Caco-2 (cell line): ENCODE measurements at regions not wholly inside any gene's neighbourhood (a gene's known extent, or its start where the extent isn't known, plus 50 kb on each side); places are given as distances from the start of the nearest gene placed in this dataset.
"Not testable (repeated sequence)": the region's sequence is repeated elsewhere in the genome, so short reads cannot be mapped to it uniquely, and the experiment has no call there.

Experiments
- BruUV-seq: library from RNA; stranded (reverse); fragments of 400-500 nt; replicated peaks from 2 replicates; lab custom pipeline; 2021; lab: Mats Ljungman, UMichigan
- CTCF ChIA-PET: fragments of 300-600 bp; sonication (Branson Sonifier 250); formaldehyde crosslinking; loops from one replicate; lab custom pipeline; 2022; ENCODE audit warnings: antibody characterized with exemption; lab: Charles Lee
- POLR2A ChIA-PET: fragments of 300-600 bp; sonication (Branson Sonifier 250); formaldehyde crosslinking; loops from one replicate; lab custom pipeline; 2022; ENCODE audit warnings: antibody characterized with exemption; lab: Charles Lee
- DNase-seq, 2 experiments: peaks; one replicate each; pipeline versions ENCODE4 v3.0.0 to v3.0.0-alpha.2; 2020 to 2022
- H3K27me3 ChIP-seq: replicated peaks from 2 replicates; pipeline ENCODE4 v1.6.0; 2011; ENCODE audit warnings: low read length; ENCODE audit not compliant: control insufficient read depth, insufficient read depth
- H3K36me3 ChIP-seq: 2 replicates; pipeline ENCODE4 v1.5.1; 2011; ENCODE audit warnings: low read length; ENCODE audit not compliant: control insufficient read depth, insufficient read depth
- H3K4me1 ChIP-seq: fragments of 250-450 bp; sonication (Bioruptor Pico); 2 replicates; pipeline ENCODE4 v1.5.1; 2020; ENCODE audit warnings: mild to moderate bottlenecking
- H3K4me3 ChIP-seq: 2 replicates; pipeline ENCODE4 v1.5.1; 2011; ENCODE audit warnings: low read depth, mild to moderate bottlenecking, control low read depth, low read length
- H3K9me3 ChIP-seq: fragments of 250-450 bp; sonication (Bioruptor Pico); 2 replicates; pipeline ENCODE4 v1.5.1; 2020; ENCODE audit warnings: mild to moderate bottlenecking, moderate library complexity
- H3K27ac Mint-ChIP-seq: one replicate; pipeline ENCODE4 v1.8.0; 2022; ENCODE audit warnings: mixed read lengths; ENCODE audit not compliant: unreplicated experiment
- H3K27me3 Mint-ChIP-seq: one replicate; pipeline ENCODE4 v1.8.0; 2022; ENCODE audit warnings: mixed read lengths; ENCODE audit not compliant: insufficient read depth, unreplicated experiment
- H3K36me3 Mint-ChIP-seq: one replicate; pipeline ENCODE4 v1.8.0; 2022; ENCODE audit warnings: mild to moderate bottlenecking, mixed read lengths; ENCODE audit not compliant: insufficient read depth, unreplicated experiment
- H3K4me1 Mint-ChIP-seq: one replicate; pipeline ENCODE4 v1.8.0; 2022; ENCODE audit warnings: low read depth, mixed read lengths; ENCODE audit not compliant: unreplicated experiment
- H3K4me3 Mint-ChIP-seq: one replicate; pipeline ENCODE4 v1.8.0; 2022; ENCODE audit warnings: mild to moderate bottlenecking, moderate library complexity, mixed read lengths; ENCODE audit not compliant: unreplicated experiment
- H3K9me3 Mint-ChIP-seq: one replicate; pipeline ENCODE4 v1.8.0; 2022; ENCODE audit warnings: mixed read lengths; ENCODE audit not compliant: unreplicated experiment
- CTCF ChIP-seq, 2 experiments: fragments of 200-600 bp in 1 of 2; IDR thresholded peaks; 1 replicate in 1 of 2; 2 replicates in 1 of 2; pipeline versions ENCODE4 v1.5.1 to v1.8.0; 2011 to 2022; ENCODE audit warnings: antibody characterized with exemption in 1 of 2, control low read depth in 1 of 2, inconsistent platforms in 1 of 2, low read depth in 1 of 2, low read length in 1 of 2, mild to moderate bottlenecking in 1 of 2, moderate library complexity in 1 of 2; ENCODE audit not compliant: insufficient read depth in 1 of 2, severe bottlenecking in 1 of 2, unreplicated experiment in 1 of 2
- intact Hi-C: fragments of 100-400 bp; cut with micrococcal nuclease; formaldehyde crosslinking; loops from one replicate; pipeline ENCODE4 v1.10.0; 2022; ENCODE audit not compliant: unreplicated experiment

DNA sequence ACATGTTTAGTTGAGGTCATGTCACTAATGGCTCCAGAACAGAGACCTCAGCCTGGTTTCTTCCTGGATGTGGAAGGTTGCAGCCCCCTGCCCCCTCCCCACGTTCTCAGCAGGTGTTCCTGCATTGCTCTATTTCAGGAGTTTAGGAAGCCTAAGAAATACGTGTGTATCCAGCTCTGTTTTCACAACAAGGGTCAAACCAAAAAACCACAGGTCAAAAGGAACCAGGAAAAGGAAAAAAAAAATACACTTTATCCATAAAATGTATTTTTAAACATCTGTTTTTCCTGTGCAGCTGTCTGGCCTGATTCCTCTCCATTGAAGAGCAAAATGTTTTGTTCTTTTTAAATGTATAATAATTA, 107.9 kb upstream of the PLEKHG1 start:
- H3K9me3 Mint-ChIP-seq: peaks cover 12% of the 10 kb centered on the region
- no peaks in the 10 kb centered on the region for H3K4me1 Mint-ChIP-seq
- intact Hi-C loops: no loop called here
- no peak overlapping the region for H3K4me3 ChIP-seq
- 0 out of 2 replicates have a peak, but pooled peaks cover 3% of the 10 kb centered on the region for H3K9me3 ChIP-seq
- CTCF ChIA-PET: interaction anchor here (0.6 to 1.6 kb wide), 2 partner anchors 109 to 727 kb away, joined by 3 to 4 read pairs; no protein-coding TSS in a partner anchor
- no peak for DNase-seq
- H3K4me1 ChIP-seq: peaks cover 22% of the 10 kb centered on the region
- no peak overlapping the region for H3K4me3 Mint-ChIP-seq
- TF ChIP-seq CTCF (IDR thresholded peaks at IDR 0.05; ENCODE audit: insufficient read depth in 1 of 2, low read depth in 1 of 2, low read length in 1 of 2, severe bottlenecking in 1 of 2, unreplicated experiment in 1 of 2): no peak
- no peaks in the 10 kb centered on the region for H3K27me3 ChIP-seq
- POLR2A ChIA-PET: interaction anchor here (0.6 kb wide), 1 partner anchor 149 kb away, joined by 4 read pairs; no protein-coding TSS in a partner anchor
- H3K36me3 Mint-ChIP-seq: no peaks in the 10 kb centered on the region
- no TSS peak for BruUV-seq
- no peaks in the 10 kb centered on the region for H3K27me3 Mint-ChIP-seq
- no peak overlapping the region for H3K27ac Mint-ChIP-seq
- H3K36me3 ChIP-seq: no peaks in the 10 kb centered on the region

- ChIA-PET CTCF (no interaction called here), POLR2A (interaction anchor here (0.6 kb wide), 1 partner anchor 148 kb away, joined by 4 read pairs; no protein-coding TSS in a partner anchor)
- Mint-ChIP-seq H3K27me3 (no peaks in the 10 kb centered on the region), H3K27ac (no peak overlapping the region), H3K4me1 (no peaks in the 10 kb centered on the region), H3K9me3 (peaks cover 12% of the 10 kb centered on the region), H3K36me3 (no peaks in the 10 kb centered on the region), H3K4me3 (no peak overlapping the region)
- Histone ChIP-seq H3K9me3 (0 out of 2 replicates have a peak, but pooled peaks cover 3% of the 10 kb centered on the region), H3K4me3 (no peak overlapping the region), H3K36me3 (no peaks in the 10 kb centered on the region), H3K27me3 (no peaks in the 10 kb centered on the region), H3K4me1 (peaks cover 22% of the 10 kb centered on the region)
- DNase-seq: peak in 1 of 2 experiments; percentile 49
- intact Hi-C loops: no loop called here
- no peak for TF ChIP-seq CTCF (IDR thresholded peaks at IDR 0.05; ENCODE audit: insufficient read depth in 1 of 2, low read depth in 1 of 2, low read length in 1 of 2, severe bottlenecking in 1 of 2, unreplicated experiment in 1 of 2)
- no TSS peak for BruUV-seq
These were observed 107.2 kb upstream of the PLEKHG1 start for GRCh38 chr6:150492507-150492906.

DNA sequence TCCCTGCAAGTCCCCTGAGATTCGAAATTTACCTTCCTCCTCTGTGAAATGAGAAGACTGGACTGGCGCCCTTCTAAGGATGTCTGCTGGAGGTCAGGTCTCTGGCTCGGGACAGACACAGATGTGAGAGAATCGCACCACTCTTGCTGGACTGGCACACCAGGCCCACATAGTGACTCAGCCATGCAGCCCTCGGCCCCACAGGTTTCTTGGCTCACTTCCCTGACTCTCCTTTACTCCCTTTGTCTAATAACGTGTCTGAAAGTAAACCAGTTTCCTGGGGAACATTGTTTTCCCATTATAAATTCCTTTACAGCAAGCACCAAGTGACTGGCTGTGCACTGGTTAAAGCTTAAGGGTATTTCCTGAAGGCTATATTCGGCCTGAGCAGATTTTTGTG, 106.7 kb upstream of the PLEKHG1 start:
- no peaks in the 10 kb centered on the region for H3K36me3 ChIP-seq
- Mint-ChIP-seq H3K27me3 (no peaks in the 10 kb centered on the region), H3K4me3 (no peak overlapping the region), H3K9me3 (peaks cover 12% of the 10 kb centered on the region), H3K27ac (no peak overlapping the region), H3K4me1 (no peaks in the 10 kb centered on the region), H3K36me3 (no peaks in the 10 kb centered on the region)
- H3K27me3 ChIP-seq: no peaks in the 10 kb centered on the region
- peaks cover 22% of the 10 kb centered on the region for H3K4me1 ChIP-seq
- DNase-seq: no peak
- CTCF ChIA-PET: no interaction called here
- POLR2A ChIA-PET: no interaction called here
- intact Hi-C loops: no loop called here
- H3K9me3 ChIP-seq: 0 out of 2 replicates have a peak, but pooled peaks cover 3% of the 10 kb centered on the region
- no peak for TF ChIP-seq CTCF (IDR thresholded peaks at IDR 0.05; ENCODE audit: insufficient read depth in 1 of 2, low read depth in 1 of 2, low read length in 1 of 2, severe bottlenecking in 1 of 2, unreplicated experiment in 1 of 2)
- BruUV-seq: no TSS peak
- no peak overlapping the region for H3K4me3 ChIP-seq

- H3K27me3 Mint-ChIP-seq, H3K36me3 Mint-ChIP-seq, intact Hi-C loops, CTCF ChIA-PET, H3K4me1 Mint-ChIP-seq, H3K9me3 ChIP-seq, BruUV-seq, H3K4me3 ChIP-seq, H3K4me3 Mint-ChIP-seq, H3K27ac Mint-ChIP-seq, H3K36me3 ChIP-seq, POLR2A ChIA-PET, DNase-seq, H3K27me3 ChIP-seq: not testable (repeated sequence)
- H3K9me3 Mint-ChIP-seq: peaks cover 12% of the 10 kb centered on the region
- H3K4me1 ChIP-seq: peaks cover 22% of the 10 kb centered on the region
These were observed 106.1 kb upstream of the PLEKHG1 start for GRCh38 chr6:150493552-150493951.
